OCI-LY1 (cell line): ENCODE measurements at regions not wholly inside any gene's neighbourhood (a gene's known extent, or its start where the extent isn't known, plus 50 kb on each side); places are given as distances from the start of the nearest gene placed in this dataset.

Experiments
- H2AFZ ChIP-seq: fragments of 200-600 bp; sonication (generic), shearing (Covaris generic); 2 replicates; pipeline ENCODE4 v1.6.0; 2014; ENCODE audit warnings: antibody characterized with exemption, mild to moderate bottlenecking, low read length
- H3F3A ChIP-seq: fragments of 200-600 bp; sonication (generic), shearing (Covaris generic); 2 replicates; pipeline ENCODE4 v1.6.0; 2014; ENCODE audit warnings: mild to moderate bottlenecking, antibody characterized with exemption, low read length, moderate library complexity; ENCODE audit not compliant: insufficient read depth
- H3K27ac ChIP-seq: fragments of 200-600 bp; sonication (generic); 2 replicates; pipeline ENCODE4 v1.5.1; 2014; ENCODE audit warnings: low read length, mixed run types, mild to moderate bottlenecking, low read depth; ENCODE audit not compliant: poor library complexity, severe bottlenecking
- H3K27me3 ChIP-seq: fragments of 200-600 bp; sonication (generic); 2 replicates; pipeline ENCODE4 v1.6.0; 2014; ENCODE audit warnings: antibody characterized with exemption, mild to moderate bottlenecking, low read length, moderate library complexity; ENCODE audit not compliant: insufficient read depth
- H3K36me3 ChIP-seq: fragments of 200-600 bp; sonication (generic); 2 replicates; pipeline ENCODE4 v1.6.1; 2014; ENCODE audit warnings: mild to moderate bottlenecking, antibody characterized with exemption, low read length, moderate library complexity, mixed read lengths; ENCODE audit not compliant: insufficient read depth
- H3K4me1 ChIP-seq: fragments of 200-600 bp; sonication (generic); 2 replicates; pipeline ENCODE4 v1.5.1; 2014; ENCODE audit warnings: mild to moderate bottlenecking, low read length, moderate library complexity; ENCODE audit not compliant: insufficient read depth, severe bottlenecking
- H3K4me2 ChIP-seq: fragments of 200-600 bp; sonication (generic), shearing (Covaris generic); 2 replicates; pipeline ENCODE4 v1.6.1; 2014; ENCODE audit warnings: low read length
- H3K4me3 ChIP-seq: fragments of 200-600 bp; sonication (generic); 2 replicates; pipeline ENCODE4 v1.5.1; 2014; ENCODE audit warnings: low read length, low read depth, mild to moderate bottlenecking, mixed read lengths; ENCODE audit not compliant: poor library complexity, severe bottlenecking
- H3K79me2 ChIP-seq: fragments of 200-600 bp; shearing (Covaris generic); 2 replicates; pipeline ENCODE4 v1.6.1; 2016; ENCODE audit warnings: mixed run types, low read length, mixed read lengths; ENCODE audit not compliant: insufficient read depth
- H3K9ac ChIP-seq: fragments of 200-600 bp; sonication (generic), shearing (Covaris generic); 2 replicates; pipeline ENCODE4 v1.6.1; 2014; ENCODE audit warnings: mild to moderate bottlenecking, low read length, mixed read lengths
- H3K9me2 ChIP-seq: fragments of 200-600 bp; sonication (generic), shearing (Covaris generic); 2 replicates; pipeline ENCODE4 v1.6.1; 2014; ENCODE audit warnings: low read depth, mild to moderate bottlenecking, low read length, mixed read lengths
- H3K9me3 ChIP-seq: fragments of 200-600 bp; shearing (Covaris generic); 2 replicates; pipeline ENCODE4 v1.6.1; 2014; ENCODE audit warnings: low read length, mixed read lengths
- H4K20me1 ChIP-seq: fragments of 200-600 bp; sonication (generic), shearing (Covaris generic); 2 replicates; pipeline ENCODE4 v1.6.0; 2016; ENCODE audit warnings: mild to moderate bottlenecking, low read length; ENCODE audit not compliant: insufficient read depth
- CTCF ChIP-seq: fragments of 200-600 bp; sonication (generic), shearing (Covaris generic); IDR thresholded peaks from 2 replicates; pipeline ENCODE4 v1.5.1; 2017; ENCODE audit warnings: mild to moderate bottlenecking, antibody characterized with exemption, low read length, moderate library complexity, mixed read lengths
- EZH2 ChIP-seq: fragments of 200-600 bp; sonication (generic), shearing (Covaris generic); IDR thresholded peaks from 2 replicates; pipeline ENCODE4 v1.8.0; 2017; ENCODE audit warnings: borderline replicate concordance, mixed run types, mild to moderate bottlenecking, antibody characterized with exemption, low read length, moderate library complexity, mixed read lengths

GRCh38 chr1:63042278-63042677 lies 258.3 kb downstream of the ATG4C start:
- Histone ChIP-seq H3K4me3 (no peak overlapping the region), H3K9me2 (no peaks in the 10 kb centered on the region), H2AFZ (no peak overlapping the region)

GRCh38 chr1:63046539-63046938 lies 262.6 kb downstream of the ATG4C start:
- Histone ChIP-seq H3F3A (no peaks in the 10 kb centered on the region), H3K27ac (no peak overlapping the region), H3K27me3 (no peaks in the 10 kb centered on the region), H3K9ac (no peak overlapping the region), H3K9me2 (no peaks in the 10 kb centered on the region), H2AFZ (no peak overlapping the region), H3K36me3 (no peaks in the 10 kb centered on the region), H3K4me3 (no peak overlapping the region), H3K4me1 (no peaks in the 10 kb centered on the region), H4K20me1 (no peaks in the 10 kb centered on the region), H3K79me2 (no peaks in the 10 kb centered on the region), H3K4me2 (no peak overlapping the region), H3K9me3 (no peaks in the 10 kb centered on the region)
- TF ChIP-seq CTCF (no peak), EZH2 (no peak)

More at GRCh38 chr1:63042278-63042677, 258.3 kb downstream of the ATG4C start:
- no peak overlapping the region for H3K4me2 ChIP-seq
- H3K4me1 ChIP-seq = no peaks in the 10 kb centered on the region
- no peak overlapping the region for H3K27ac ChIP-seq
- no peaks in the 10 kb centered on the region for H3K36me3 ChIP-seq
- no peaks in the 10 kb centered on the region for H4K20me1 ChIP-seq
- no peaks in the 10 kb centered on the region for H3K9me3 ChIP-seq
- H3K79me2 ChIP-seq = no peaks in the 10 kb centered on the region
- no peaks in the 10 kb centered on the region for H3F3A ChIP-seq
- no peak for TF ChIP-seq EZH2
- TF ChIP-seq CTCF = no peak
- H3K9ac ChIP-seq = no peak overlapping the region
- H3K27me3 ChIP-seq = no peaks in the 10 kb centered on the region

GRCh38 chr1:63049135-63049534 lies 265.2 kb downstream of the ATG4C start:
- Histone ChIP-seq H3K4me1 (no peaks in the 10 kb centered on the region), H3K9me3 (no peaks in the 10 kb centered on the region), H3K79me2 (no peaks in the 10 kb centered on the region), H3K9me2 (no peaks in the 10 kb centered on the region), H3K27ac (no peak overlapping the region), H4K20me1 (no peaks in the 10 kb centered on the region), H3K4me3 (no peak overlapping the region), H3K4me2 (no peak overlapping the region), H3K9ac (no peak overlapping the region), H3F3A (no peaks in the 10 kb centered on the region), H2AFZ (no peak overlapping the region), H3K36me3 (no peaks in the 10 kb centered on the region), H3K27me3 (no peaks in the 10 kb centered on the region)
- no peak for TF ChIP-seq CTCF
- TF ChIP-seq EZH2 = no peak
